HG02884 (cell line): ENCODE measurements at regions not wholly inside any gene's neighbourhood (a gene's known extent, or its start where the extent isn't known, plus 50 kb on each side); places are given as distances from the start of the nearest gene placed in this dataset.
"Not testable (repeated sequence)": the region's sequence is repeated elsewhere in the genome, so short reads cannot be mapped to it uniquely, and the experiment has no call there.

Experiments used
- ATAC-seq: cut with Tn5 transposase; IDR thresholded peaks from one replicate; pipeline ENCODE4 v1.9.1; 2021; ENCODE audit warnings: mild to moderate bottlenecking, moderate library complexity; ENCODE audit not compliant: unreplicated experiment

DNA sequence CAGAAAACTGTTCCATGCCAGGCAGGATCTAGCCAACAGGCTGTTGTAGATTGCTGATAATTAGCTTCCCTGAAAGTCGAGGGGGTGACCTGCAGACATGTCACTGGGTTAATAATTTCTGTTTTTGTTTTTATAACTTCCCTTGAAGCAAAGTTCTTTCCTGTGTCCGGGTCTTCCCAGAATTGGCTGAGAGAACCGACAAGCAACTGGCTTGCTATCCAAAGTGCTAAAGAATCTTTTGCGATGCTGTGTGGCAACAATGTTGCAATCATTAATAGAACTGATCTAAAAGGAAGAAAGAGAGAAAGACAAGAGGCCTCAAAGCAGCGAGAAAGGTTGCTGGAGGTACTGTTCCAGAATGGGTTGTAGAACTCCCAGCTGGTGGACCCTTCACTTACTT, 132.1 kb upstream of the DPP6 start:
- ATAC-seq = no peak

- no peak for ATAC-seq
Measured at GRCh38 chr7:153920897-153921296, 131.3 kb upstream of the DPP6 start.

DNA sequence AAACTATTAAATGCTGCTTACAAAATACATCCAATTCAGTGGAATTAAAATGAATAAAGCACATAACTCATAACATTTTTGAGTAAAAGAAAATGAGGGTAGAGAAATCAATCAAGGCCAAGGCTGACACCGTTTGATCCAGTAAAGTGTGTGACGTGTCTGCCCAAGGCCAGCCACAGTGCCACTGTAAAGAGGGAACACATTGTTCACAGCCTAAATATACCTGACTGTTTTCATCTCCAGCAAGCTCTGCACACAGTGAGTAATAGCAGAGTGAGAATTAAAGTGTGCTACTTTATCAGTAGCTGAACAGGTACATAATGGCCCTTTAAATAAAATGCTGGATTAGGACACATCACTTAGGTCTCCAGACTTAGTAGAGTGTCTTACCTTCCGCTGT, 130.8 kb upstream of the DPP6 start:
- no peak for ATAC-seq

- ATAC-seq = no peak
Measured at GRCh38 chr7:153930696-153931095, 121.5 kb upstream of the DPP6 start.

GRCh38 chr7:153934048-153934447, 118.2 kb upstream of the DPP6 start:
- ATAC-seq = no peak

DNA sequence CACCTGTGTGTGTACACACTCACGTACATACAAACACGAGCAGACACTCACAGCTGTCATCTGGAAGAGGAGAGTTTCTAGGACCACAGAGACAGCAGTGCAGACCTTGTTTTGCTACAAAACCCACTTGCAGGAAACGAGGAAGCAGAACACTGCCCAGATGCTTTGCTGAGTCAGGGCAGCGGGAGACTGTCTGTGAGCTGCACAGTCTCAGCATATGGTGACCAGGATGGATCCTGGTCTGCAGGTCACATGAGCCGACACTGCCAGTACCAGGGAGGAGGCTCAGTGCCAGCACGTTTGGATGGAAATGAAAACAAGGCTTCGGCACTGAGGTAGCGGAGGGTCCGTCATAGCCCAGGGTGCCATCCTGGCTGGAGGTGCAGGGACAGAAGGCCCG, 117.6 kb upstream of the DPP6 start:
- no peak for ATAC-seq

DNA sequence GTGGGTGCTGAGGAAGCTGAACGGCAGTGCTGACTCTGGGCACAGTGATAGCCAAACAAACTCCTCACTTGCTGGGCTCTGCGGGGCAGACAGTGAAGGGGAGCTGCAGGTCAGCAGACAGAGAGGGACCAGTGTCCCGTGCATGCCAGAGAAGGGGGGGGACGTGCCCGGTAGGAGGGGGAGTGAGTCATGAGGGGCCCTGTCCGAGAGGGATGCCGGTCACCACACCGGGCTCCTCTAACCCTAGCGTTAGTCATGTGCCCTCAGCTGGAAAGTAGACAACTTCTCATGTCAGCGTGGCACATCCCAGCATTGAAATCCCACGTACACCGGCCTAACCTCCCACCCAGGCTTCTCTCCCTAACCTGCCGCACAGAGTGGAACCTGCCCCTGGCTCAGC, 117.1 kb upstream of the DPP6 start:
- no peak for ATAC-seq

- ATAC-seq = no peak
Measured at GRCh38 chr7:153938451-153938850, 113.7 kb upstream of the DPP6 start.

DNA sequence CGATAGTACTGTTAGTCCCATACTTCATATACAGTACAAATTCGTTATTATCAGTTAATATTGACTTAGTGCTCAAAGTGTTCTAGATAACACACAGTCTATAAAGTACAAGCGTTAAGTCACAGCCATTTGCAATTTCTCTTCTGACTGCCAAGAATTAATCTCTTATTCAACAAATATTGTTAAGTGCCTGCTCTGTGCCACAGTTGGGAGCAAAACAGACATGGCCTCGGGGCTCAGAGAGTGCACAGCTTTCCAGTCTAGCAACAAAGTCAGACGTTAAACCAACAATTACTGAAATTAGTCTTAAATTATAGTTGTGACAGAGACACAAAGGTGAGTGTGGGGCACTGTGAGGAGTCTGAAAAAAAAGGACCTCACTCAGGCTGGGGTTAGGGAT, 113.0 kb upstream of the DPP6 start:
- ATAC-seq = no peak

- no peak for ATAC-seq
Measured at GRCh38 chr7:153939654-153940053, 112.5 kb upstream of the DPP6 start.

GRCh38 chr7:153941061-153941460, 111.1 kb upstream of the DPP6 start:
- ATAC-seq = no peak

DNA sequence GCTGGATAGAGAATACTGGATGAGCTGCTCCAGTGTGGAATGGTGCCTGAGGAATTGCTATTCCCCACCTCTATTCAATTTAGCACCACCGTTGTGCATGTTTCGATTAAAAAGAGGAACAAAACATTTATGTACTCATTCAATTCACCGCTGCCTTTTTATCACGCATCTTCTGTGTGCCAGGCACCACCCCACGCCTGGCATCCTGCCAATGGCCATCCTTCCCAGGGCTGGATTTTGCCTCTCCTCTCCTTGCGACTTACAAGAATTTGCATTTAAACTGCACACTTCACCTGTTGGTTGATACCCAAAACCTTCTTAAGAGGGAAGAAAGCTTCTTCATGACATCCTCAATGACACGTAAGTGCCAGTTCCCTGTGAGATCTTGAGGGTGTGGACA, 110.2 kb upstream of the DPP6 start:
- ATAC-seq = no peak

GRCh38 chr7:153943457-153943856, 108.7 kb upstream of the DPP6 start:
- ATAC-seq = no peak

- no peak for ATAC-seq
Measured at GRCh38 chr7:153943861-153944260, 108.3 kb upstream of the DPP6 start.

GRCh38 chr7:153948060-153948459, 104.1 kb upstream of the DPP6 start:
- no peak for ATAC-seq

DNA sequence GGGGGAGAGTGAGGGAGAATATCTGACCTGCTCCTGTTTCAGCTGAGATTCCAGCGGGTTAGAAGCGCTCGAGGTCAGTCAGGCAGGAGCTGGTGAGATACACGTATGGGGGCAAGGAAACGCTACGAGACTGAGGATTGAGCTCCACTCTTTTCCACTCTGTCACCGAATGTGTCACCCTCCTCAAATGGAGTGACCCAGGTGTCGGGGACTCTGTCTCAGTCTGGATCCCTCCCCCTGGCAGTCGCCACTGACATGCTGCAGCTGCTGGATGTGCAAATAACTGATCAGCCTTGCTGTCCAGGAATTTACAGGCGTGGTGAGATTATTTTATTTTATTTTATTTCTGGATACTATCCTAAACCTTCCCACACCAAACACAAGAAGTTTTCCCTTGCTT, 100.9 kb upstream of the DPP6 start:
- no peak for ATAC-seq

GRCh38 chr7:153954477-153954876, 97.7 kb upstream of the DPP6 start:
- ATAC-seq = no peak

GRCh38 chr7:153957677-153958076, 94.5 kb upstream of the DPP6 start:
- ATAC-seq = not testable (repeated sequence)

- ATAC-seq = not testable (repeated sequence)
Measured at GRCh38 chr7:153958381-153958780, 93.8 kb upstream of the DPP6 start.

DNA sequence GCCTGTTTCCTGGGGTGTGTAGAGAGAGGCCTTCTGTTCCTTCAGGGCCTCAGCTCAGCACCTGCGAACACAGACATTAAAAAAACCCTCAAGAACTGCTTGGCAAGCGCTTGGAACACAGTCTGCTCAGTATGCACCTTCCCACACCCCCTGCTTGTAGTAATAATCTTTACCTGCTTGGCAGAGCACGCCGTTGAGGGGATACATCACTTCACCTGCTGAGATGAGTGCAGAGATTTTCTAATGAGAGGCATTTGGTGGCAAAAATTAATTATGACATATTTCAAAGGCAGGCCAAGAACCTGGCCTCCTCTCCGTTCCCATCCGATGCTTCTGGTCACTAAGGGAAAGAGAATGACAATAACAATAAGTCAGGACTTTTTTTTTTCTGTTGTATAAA, 93.4 kb upstream of the DPP6 start:
- ATAC-seq = not testable (repeated sequence)

DNA sequence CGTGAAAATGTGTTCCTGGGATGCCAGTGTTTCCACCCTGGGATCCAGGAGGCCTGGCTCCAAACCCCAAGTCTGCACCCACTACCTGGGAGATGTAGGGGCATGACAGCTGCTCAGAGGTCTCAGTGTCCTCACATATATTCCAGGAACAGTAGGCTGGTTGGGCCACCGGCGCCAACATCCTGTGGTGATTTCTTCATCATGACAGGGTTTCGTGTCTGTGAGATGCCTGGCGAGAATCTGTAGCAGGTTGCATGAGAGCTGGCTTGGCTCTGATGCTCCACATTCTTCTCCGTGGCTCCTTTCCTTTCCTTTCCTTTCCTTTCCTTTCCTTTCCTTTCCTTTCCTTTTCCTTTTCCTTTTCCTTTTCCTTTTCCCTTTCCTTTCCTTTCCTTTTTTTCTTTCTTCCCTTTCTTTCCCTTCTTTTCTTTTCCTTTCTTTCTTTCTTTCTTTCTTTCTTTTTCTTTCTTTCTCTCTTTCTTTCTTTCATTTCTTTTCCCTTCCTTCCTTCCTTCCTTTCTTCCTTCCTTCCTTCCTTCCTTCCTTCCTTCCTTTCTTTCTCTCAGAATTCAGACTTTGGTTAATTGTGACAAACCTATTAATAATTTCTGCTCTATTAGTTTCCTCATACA, 87.6 kb upstream of the DPP6 start:
- ATAC-seq = not testable (repeated sequence)

GRCh38 chr7:153969016-153969415, 83.2 kb upstream of the DPP6 start:
- not testable (repeated sequence) for ATAC-seq

DNA sequence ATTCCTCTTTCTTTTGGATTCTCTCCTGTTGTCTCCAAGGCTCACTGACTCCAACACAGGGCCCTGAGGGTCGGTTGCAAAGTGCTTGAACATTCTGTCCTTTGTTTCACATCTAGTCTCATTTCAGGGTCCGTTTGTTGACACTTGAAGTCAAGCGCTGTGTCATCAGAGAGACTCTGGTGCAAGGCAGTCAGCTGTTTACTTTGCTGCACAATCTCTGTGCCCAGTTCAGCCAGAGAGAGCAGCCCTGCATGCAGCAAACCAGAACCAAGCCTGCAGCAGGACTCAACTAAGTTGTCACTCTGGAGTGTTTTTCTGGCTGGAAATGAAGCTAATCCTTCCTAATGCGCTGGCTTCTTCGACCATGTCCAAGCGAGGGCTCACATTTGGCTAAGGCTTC, 77.6 kb upstream of the DPP6 start:
- ATAC-seq = not testable (repeated sequence)
